HEK293T (cell line): ENCODE measurements at regions not wholly inside any gene's neighbourhood (a gene's known extent, or its start where the extent isn't known, plus 50 kb on each side); places are given as distances from the start of the nearest gene placed in this dataset.

Experiments used
- CTCF ChIA-PET: fragments of 350-600 bp; formaldehyde crosslinking; extraction: SDS; loops from one replicate; lab custom pipeline; 2021; ENCODE audit warnings: antibody characterized with exemption, inconsistent platforms; lab: Yijun Ruan, JAX
- POLR2A ChIA-PET: fragments of 350-600 bp; formaldehyde crosslinking; extraction: SDS; loops from one replicate; lab custom pipeline; 2020; ENCODE audit warnings: antibody characterized with exemption, inconsistent platforms; lab: Yijun Ruan, JAX
- DNase-seq: peaks from one replicate; pipeline ENCODE4 v3.0.0; 2012; ENCODE audit warnings: mixed read lengths; ENCODE audit errors: extremely low spot score
- ARNT ChIP-seq: fragments of 450-650 bp; IDR thresholded peaks from 2 replicates; pipeline ENCODE4 v1.6.1; 2017; ENCODE audit warnings: mild to moderate bottlenecking
- BHLHE40 ChIP-seq: fragments of 450-650 bp; IDR thresholded peaks from 2 replicates; pipeline ENCODE4 v1.6.1; 2016; ENCODE audit warnings: mild to moderate bottlenecking, moderate library complexity, borderline replicate concordance
- CTBP1 ChIP-seq: fragments of 450-650 bp; IDR thresholded peaks from 2 replicates; pipeline ENCODE4 v1.6.1; 2016; ENCODE audit warnings: borderline replicate concordance
- ELF4 ChIP-seq: fragments of 450-650 bp; IDR thresholded peaks from 2 replicates; pipeline ENCODE4 v1.6.1; 2017; ENCODE audit warnings: antibody characterized with exemption
- FOXA1 ChIP-seq: fragments of 450-650 bp; IDR thresholded peaks from 2 replicates; pipeline ENCODE4 v1.6.1; 2016; ENCODE audit warnings: mild to moderate bottlenecking
- FOXK2 ChIP-seq: fragments of 450-650 bp; IDR thresholded peaks from 2 replicates; pipeline ENCODE4 v1.6.1; 2016; ENCODE audit warnings: mild to moderate bottlenecking
- FOXM1 ChIP-seq: fragments of 450-650 bp; IDR thresholded peaks from 2 replicates; pipeline ENCODE4 v1.6.1; 2017; ENCODE audit warnings: mild to moderate bottlenecking, borderline replicate concordance
- HDGF ChIP-seq: fragments of 450-650 bp; IDR thresholded peaks from 2 replicates; pipeline ENCODE4 v1.6.1; 2017; ENCODE audit warnings: antibody characterized with exemption, borderline replicate concordance
- L3MBTL2 ChIP-seq: fragments of 450-650 bp; conservative IDR thresholded peaks from 2 replicates; pipeline ENCODE4 v1.6.1; 2016; ENCODE audit warnings: mild to moderate bottlenecking
- LEF1 ChIP-seq: fragments of 450-650 bp; IDR thresholded peaks from 2 replicates; pipeline ENCODE4 v1.6.1; 2017; ENCODE audit warnings: mild to moderate bottlenecking, borderline replicate concordance
- NFRKB ChIP-seq: fragments of 450-650 bp; IDR thresholded peaks from 2 replicates; pipeline ENCODE4 v1.6.1; 2016; ENCODE audit warnings: mild to moderate bottlenecking, moderate library complexity
- SP1 ChIP-seq: fragments of 450-650 bp; IDR thresholded peaks from 2 replicates; pipeline ENCODE4 v1.6.1; 2017
- SUZ12 ChIP-seq: fragments of 450-650 bp; IDR thresholded peaks from 2 replicates; pipeline ENCODE4 v1.6.1; 2016; ENCODE audit warnings: mild to moderate bottlenecking
- TARDBP ChIP-seq: fragments of 450-650 bp; IDR thresholded peaks from 2 replicates; pipeline ENCODE4 v1.6.1; 2016
- ZNF384 ChIP-seq: fragments of 450-650 bp; IDR thresholded peaks from 2 replicates; pipeline ENCODE4 v1.6.1; 2016
- TF ChIP-seq, protein P1 (sequence below): fragments of 450-650 bp; IDR thresholded peaks from 2 replicates; pipeline ENCODE4 v1.6.1; 2016

DNA sequence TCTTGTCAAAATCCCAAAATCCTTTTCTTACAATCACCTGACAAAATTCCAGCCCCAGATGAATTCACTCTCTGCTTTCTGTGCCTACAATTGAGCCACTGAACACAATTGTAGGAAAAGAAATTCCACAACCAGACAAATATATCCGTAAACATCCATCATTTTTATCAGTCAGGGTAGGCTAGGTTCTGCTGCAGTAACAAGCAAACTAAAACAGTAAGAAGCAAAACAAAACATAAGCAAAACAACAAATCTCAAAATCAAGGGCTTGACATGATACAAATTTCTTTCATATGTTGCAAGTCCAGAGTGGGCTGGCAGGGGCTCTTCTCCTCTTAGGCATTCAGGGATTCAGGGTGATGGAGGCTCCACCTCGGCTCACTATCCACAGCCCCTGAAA, 114.2 kb upstream of the MAN2A1 start:
- ChIA-PET CTCF (no interaction called here), POLR2A (no interaction called here)
- no peak for DNase-seq
- TF ChIP-seq BHLHE40 = no peak
- TF ChIP-seq ELF4 = no peak

DNA sequence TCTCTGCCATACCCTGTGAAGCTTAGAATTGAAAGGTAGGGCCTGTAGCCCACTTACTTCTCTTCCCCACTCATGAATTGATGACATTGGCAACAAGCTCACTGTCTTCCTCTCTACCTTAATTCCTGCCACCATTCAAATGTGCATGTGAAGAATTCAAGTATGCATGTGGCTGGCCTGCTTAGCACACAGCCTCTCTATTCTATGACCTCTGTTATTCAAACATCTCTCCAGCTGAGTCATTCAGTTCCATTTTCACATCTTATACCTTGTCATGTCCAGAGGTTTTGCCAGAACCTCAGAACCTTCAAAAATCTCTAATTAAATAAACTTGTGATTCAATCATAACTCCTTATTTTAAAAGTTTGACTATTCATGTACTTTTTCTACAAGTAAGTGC, 114.7 kb upstream of the MAN2A1 start:
- ChIA-PET POLR2A (no interaction called here), CTCF (no interaction called here)
- TF ChIP-seq, protein P1, sequence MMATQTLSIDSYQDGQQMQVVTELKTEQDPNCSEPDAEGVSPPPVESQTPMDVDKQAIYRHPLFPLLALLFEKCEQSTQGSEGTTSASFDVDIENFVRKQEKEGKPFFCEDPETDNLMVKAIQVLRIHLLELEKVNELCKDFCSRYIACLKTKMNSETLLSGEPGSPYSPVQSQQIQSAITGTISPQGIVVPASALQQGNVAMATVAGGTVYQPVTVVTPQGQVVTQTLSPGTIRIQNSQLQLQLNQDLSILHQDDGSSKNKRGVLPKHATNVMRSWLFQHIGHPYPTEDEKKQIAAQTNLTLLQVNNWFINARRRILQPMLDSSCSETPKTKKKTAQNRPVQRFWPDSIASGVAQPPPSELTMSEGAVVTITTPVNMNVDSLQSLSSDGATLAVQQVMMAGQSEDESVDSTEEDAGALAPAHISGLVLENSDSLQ = no peak
- no peak for TF ChIP-seq SUZ12
- no peak for TF ChIP-seq HDGF
- no peak for DNase-seq

DNA sequence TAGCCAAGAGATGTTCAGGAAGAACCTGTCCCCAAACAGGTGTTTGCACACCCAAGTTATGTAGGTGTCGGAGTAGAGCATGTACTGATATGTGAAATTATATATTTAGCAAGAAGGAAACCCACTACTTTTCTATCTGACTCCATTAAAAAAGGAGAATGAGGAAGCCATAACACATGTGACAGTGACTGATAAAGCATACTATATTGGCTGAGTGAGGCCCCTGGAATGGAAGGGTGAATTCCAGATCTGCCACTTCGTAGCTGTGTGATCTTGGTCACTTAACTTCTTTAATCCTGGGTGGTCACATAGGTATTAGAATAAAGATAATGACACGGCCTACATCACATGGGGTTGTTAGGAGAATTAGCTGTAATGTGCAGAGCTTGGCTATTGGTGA, 116.0 kb upstream of the MAN2A1 start:
- POLR2A ChIA-PET = no interaction called here
- CTCF ChIA-PET = no interaction called here
- TF ChIP-seq ELF4 (no peak), LEF1 (no peak), SP1 (no peak), BHLHE40 (no peak), L3MBTL2 (no peak)
- TF ChIP-seq, protein P1 = no peak
- DNase-seq = no peak

DNA sequence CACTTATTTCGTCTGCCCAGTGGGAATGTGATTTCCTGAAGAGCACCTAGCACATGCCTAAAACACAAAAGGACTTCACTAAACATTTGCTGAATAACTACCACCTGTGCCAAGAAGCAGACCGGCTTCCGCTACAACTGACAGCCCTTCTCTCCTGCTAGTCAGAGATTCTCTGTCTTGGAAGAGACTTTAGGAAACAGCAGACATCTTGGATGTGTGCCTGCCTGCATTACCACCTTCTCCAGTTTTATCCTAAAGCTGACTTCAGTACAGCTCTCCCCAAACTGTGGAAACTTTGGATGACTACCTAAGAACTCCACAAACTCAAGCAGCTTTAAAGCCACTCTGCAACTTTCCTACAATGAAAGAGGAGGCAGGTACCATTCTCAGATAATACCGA, 116.5 kb upstream of the MAN2A1 start:
- ChIA-PET POLR2A (no interaction called here), CTCF (interaction anchor here (0.7 kb wide), 1 partner anchor 325 kb away, joined by 3 read pairs; no protein-coding TSS in a partner anchor)
- DNase-seq = no peak
- TF ChIP-seq ARNT = no peak
- no peak for TF ChIP-seq FOXM1
- TF ChIP-seq ZNF384 = no peak
- no peak for TF ChIP-seq L3MBTL2
- no peak for TF ChIP-seq FOXK2
- TF ChIP-seq TARDBP = no peak

DNA sequence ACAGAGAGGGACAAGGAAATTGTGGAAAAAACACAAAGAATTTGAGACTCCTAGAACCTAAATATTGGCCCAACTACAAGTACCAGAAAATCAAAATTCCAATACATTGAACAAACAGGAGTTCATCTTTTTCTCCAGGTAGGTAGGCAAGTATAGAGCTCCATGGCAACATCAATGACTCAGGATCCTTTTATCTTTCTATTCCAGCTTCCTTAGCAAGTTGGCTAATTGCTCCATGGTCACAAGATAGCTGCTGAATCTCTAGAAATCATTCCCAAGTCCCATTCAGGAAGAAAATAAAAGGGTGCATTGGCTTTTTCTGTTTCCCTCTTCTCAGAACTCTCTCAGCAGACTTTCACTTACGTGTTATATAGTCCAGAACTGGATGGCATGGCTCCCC, 117.9 kb upstream of the MAN2A1 start:
- no peak for DNase-seq
- CTCF ChIA-PET = no interaction called here
- TF ChIP-seq ARNT (no peak), HDGF (no peak), FOXK2 (no peak), ZNF384 (no peak), NFRKB (no peak), LEF1 (no peak), SP1 (no peak), FOXA1 (no peak), TARDBP (no peak), FOXM1 (no peak), ELF4 (no peak), SUZ12 (no peak), CTBP1 (no peak), BHLHE40 (no peak), L3MBTL2 (no peak)
- TF ChIP-seq, protein P1 = no peak
- POLR2A ChIA-PET = no interaction called here

DNA sequence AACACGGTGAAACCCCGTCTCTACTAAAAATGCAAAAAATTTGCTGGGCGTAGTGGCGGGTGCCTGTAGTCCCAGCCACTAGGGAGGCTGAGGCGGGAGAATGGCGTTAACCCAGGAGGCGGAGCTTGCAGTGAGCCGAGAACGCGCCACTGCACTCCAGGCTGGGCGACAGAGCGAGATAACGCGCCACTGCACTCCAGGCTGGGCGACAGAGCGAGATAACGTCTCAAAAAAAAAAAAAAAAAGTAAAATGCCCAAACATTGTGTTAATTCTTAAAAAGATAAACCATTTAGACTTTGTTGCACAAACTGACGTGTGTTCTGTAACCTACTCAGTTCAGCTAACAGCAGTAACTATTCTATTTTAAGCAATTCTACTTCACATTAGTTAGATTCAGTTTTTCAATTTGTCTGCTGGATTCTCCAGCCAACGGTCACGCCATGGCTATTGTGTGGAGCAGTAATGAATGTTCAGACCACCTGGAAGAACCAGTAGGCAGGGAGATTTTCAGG, 119.3 kb upstream of the MAN2A1 start:
- ChIA-PET CTCF (no interaction called here), POLR2A (no interaction called here)
- DNase-seq = no peak
- TF ChIP-seq ZNF384 (no peak), ELF4 (no peak), L3MBTL2 (no peak), FOXM1 (no peak), NFRKB (no peak)

DNA sequence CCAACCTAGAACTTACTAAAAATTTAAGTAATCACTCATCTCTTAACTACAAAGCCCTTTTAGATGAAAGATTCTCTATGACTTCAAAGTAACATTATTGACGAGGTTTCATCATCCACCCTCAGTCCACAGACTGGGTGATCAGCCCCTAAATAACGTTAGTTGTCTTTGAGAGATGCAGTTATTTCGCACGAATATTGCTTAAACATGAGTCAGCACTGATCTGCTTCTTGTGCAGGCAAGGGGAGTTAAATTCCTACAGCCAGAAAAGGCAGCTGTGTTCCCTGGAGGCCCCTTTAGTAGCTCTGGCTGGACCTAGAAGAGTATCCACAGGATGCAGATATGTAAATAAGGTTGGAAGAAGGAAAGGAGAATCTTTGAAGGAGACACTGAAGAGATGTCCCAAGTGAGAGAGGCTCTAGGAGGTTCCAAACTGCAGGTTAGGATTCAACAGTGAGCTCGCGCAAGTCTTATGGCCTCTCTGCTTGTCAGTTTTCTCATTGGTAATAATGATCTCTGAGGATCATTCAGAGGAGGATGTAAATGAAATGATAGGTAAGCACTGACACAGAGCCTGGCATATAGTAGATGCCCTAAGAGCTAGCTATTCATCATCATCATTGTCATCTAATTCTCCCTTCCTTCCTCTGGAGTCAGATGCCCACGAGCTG, 122.2 kb upstream of the MAN2A1 start:
- TF ChIP-seq ELF4 = no peak
- no peak for TF ChIP-seq NFRKB
- no peak for TF ChIP-seq ZNF384
- TF ChIP-seq TARDBP = no peak
- TF ChIP-seq FOXM1 = no peak
- TF ChIP-seq FOXA1 = no peak
- no peak for TF ChIP-seq L3MBTL2
- TF ChIP-seq LEF1 = no peak
- TF ChIP-seq, protein P1 = no peak
- POLR2A ChIA-PET = no interaction called here
- CTCF ChIA-PET = no interaction called here
- DNase-seq = no peak
